HG02981 (cell line): ENCODE measurements at regions not wholly inside any gene's neighbourhood (a gene's known extent, or its start where the extent isn't known, plus 50 kb on each side); places are given as distances from the start of the nearest gene placed in this dataset.
"Not testable (repeated sequence)": the region's sequence is repeated elsewhere in the genome, so short reads cannot be mapped to it uniquely, and the experiment has no call there.

Source experiments
- ATAC-seq: cut with Tn5 transposase; IDR thresholded peaks from one replicate; pipeline ENCODE4 v1.9.1; 2021; ENCODE audit warnings: mild to moderate bottlenecking, moderate library complexity; ENCODE audit not compliant: unreplicated experiment

- ATAC-seq = not testable (repeated sequence)
These were observed 1439.2 kb upstream of the ACVR2A start for GRCh38 chr2:146405402-146406309.

- ATAC-seq = not testable (repeated sequence)
These were observed 1441.2 kb upstream of the ACVR2A start for GRCh38 chr2:146403546-146404160.

- no peak for ATAC-seq
These were observed 1452.2 kb upstream of the ACVR2A start for GRCh38 chr2:146392631-146393030.

- ATAC-seq = no peak
These were observed 1452.6 kb upstream of the ACVR2A start for GRCh38 chr2:146392186-146392585.

GRCh38 chr2:146388757-146389156 lies 1456.1 kb upstream of the ACVR2A start:
- no peak for ATAC-seq

DNA sequence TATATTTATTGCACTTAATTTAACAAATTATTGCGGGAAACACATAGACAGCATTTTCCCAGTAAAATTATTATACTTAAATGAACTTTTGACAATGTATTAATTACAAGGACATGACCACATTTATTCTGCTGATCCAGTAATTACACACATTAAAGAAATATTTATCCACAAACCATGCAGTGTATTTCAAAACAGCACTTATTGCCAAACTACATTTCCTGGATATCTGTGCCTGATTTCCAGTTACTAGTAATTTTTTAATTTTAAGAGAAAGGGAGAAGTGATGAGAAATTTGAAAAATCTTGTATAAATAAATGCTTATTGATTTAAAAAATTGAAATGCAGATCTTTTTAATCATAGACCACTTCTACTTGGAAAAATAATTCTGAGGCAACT lies 1458.7 kb upstream of the ACVR2A start:
- ATAC-seq = no peak

- peak; percentile 50 for ATAC-seq
These were observed 1459.8 kb upstream of the ACVR2A start for GRCh38 chr2:146385031-146385430.

DNA sequence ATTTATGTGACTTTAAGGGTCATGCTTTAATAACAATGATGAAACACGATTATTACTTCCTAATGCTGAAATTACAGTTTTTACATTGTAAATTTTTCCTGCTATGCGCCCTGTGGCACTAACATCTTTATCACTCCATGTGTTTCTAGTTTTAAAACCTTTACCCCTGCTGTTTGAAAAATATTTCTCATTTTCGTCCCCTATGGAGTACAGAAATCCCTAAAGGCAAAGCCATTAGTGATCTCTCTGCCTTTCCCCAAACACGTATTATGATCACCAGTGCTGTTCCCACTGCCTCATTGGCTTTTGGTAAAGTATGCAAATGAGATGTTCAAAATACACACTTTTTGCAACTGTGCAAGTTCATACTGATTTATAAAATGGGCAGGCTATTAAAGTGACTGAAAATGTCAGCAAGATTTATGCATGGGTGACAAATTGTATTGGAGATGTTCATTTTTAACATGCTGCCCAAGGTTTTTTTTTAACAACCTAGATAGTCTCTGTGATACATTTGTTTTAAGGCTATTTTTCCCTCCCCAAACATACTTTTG lies 1468.2 kb upstream of the ACVR2A start:
- no peak for ATAC-seq

- no peak for ATAC-seq
These were observed 1470.3 kb upstream of the ACVR2A start for GRCh38 chr2:146374505-146374904.

- ATAC-seq = not testable (repeated sequence)
These were observed 1473.5 kb upstream of the ACVR2A start for GRCh38 chr2:146371364-146371763.

GRCh38 chr2:146370826-146371225 lies 1474.0 kb upstream of the ACVR2A start:
- ATAC-seq = no peak

GRCh38 chr2:146366276-146366675 lies 1478.6 kb upstream of the ACVR2A start:
- ATAC-seq = no peak

DNA sequence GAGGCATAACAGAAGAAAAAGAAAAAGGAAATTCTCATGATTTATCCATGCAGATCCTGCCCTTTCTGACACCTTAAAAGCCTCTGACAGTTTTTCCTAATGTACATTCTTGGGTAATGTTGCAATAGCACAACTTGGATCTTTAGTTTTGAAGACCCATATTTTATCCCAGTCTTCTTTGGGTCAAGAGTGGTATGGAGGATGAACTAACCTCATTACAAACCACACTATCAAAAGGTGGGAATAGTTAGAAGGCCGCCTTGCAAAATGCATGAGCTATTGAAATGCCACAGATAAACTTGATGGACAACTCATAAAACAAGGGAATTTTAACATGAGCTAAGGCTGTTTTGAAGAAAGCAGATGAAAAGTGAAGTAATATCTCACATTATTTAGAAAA lies 1479.8 kb upstream of the ACVR2A start:
- no peak for ATAC-seq

DNA sequence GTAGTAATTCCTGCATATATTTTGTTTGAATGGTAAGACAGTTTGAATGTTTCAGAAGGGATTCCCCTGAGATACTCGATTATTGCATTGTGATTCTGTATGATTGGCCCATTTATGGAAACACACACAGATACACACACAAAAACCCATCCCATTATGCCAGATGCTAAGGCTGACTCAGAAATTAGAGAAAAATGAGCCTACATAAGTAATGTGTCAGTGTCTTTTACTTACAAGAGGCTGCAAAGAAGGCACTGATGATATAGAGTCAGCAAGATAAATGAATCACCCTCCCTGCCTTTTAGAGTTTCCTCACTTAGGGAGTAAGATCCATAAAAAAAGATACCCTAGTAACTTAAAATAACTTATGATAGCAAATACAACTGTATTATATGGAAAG lies 1481.1 kb upstream of the ACVR2A start:
- no peak for ATAC-seq

GRCh38 chr2:146351689-146352088 lies 1493.1 kb upstream of the ACVR2A start:
- ATAC-seq = no peak

GRCh38 chr2:146349334-146349733 lies 1495.5 kb upstream of the ACVR2A start:
- no peak for ATAC-seq

GRCh38 chr2:146324951-146325350 lies 1519.9 kb upstream of the ACVR2A start:
- ATAC-seq = no peak

DNA sequence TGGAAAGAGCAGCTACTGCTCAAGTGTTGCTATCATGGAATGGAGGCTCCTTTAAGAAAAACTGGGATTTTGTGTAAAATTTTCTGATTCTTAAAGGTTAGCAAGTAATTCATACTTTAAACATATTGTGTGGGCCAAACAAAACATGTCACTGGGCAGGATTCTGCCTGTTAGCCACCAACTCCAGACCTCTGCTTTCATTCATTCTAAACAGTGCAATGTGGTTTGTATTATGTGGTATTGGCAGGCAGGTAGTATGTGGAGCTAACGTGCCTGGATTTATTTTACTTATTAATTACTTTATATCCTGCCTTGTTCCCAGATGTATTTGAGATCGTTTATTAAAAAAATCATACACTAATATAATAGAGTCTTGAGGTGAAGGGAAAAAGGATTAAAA lies 1521.3 kb upstream of the ACVR2A start:
- no peak for ATAC-seq

DNA sequence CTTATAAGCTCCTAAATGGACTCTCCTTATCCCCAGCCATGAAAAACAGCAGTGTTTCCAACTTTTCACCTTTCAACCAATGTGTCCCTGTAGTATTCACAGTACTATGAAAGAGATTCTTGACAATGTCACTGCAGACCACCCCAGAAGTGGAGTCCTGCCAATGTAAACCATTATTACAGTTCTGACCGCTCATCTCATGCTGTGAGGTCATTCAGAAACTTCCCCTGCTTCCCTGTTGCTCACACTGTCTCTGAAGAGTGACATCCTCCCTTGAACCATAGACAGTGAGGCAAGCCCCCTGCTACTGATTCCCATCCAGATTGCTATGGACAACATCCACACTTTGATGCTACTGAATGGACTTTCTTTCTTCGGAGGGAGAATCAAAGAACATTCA lies 1523.7 kb upstream of the ACVR2A start:
- no peak for ATAC-seq

GRCh38 chr2:146317959-146318358 lies 1526.9 kb upstream of the ACVR2A start:
- no peak for ATAC-seq

GRCh38 chr2:146312899-146313298 lies 1531.9 kb upstream of the ACVR2A start:
- ATAC-seq = no peak

DNA sequence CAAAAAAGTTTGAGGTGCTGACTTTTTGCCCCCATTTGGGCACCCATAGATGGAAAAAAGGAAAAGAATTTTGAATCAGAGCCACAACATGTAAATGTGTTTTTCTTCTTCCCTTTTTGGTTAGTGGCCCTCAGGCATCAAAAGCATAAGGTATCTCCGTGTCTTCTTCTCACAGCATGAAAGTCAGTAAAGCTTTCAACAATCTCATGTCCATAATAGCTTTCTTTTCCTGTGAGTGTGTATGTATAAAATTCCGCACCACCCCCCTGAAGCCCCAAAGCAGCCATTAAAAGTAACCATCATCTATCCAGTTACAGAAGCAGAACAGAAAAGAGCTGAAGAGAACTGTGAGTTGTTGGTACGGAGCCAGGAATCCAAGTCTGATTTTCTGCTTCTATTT lies 1539.7 kb upstream of the ACVR2A start:
- ATAC-seq = no peak
